ENCODE measurements at regions not wholly inside any gene's neighbourhood (a gene's known extent, or its start where the extent isn't known, plus 50 kb on each side); places are given as distances from the start of the nearest gene placed in this dataset.

- TF ChIP-seq CTCF (IDR thresholded peaks at IDR 0.05; ENCODE audit: borderline replicate concordance, control extremely low read depth, extremely low read depth, insufficient read depth, missing control alignments): no peak
- in situ Hi-C loops (cut with MboI; ENCODE audit: low sequenced_read_pairs, unreplicated experiment): no loop called here
Measured at GRCh38 chr2:67039058-67039457, 358.1 kb upstream of the ETAA1 start.

DNA sequence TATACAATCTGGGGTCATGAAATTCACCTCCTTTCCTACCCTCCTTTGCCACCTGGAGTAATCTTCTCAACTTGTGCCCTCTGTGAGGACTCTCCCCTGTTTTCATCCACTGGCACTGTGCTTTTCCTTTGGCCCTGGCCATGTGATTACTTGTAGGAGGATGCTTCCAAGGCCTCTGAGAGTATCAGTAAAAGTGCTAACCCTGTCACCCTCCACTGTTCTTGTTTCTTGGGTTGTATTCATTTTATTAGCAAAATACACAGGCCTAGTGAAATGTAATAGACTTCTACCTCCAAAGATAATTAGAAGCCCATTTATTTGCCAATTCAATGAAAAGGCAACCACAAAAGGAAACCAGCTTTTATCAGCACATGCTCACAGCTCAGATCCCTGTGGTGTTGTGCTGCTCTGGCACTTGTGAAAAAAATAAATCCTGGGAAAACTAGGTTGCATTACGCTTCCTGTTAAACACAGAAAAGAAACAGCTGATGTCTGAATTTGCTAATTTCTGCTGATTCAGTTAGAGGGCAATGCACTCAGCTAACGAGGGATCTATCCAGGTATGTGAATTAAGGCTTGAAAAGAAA lies 357.5 kb upstream of the ETAA1 start:
- TF ChIP-seq CTCF (IDR thresholded peaks at IDR 0.05; ENCODE audit: borderline replicate concordance, control extremely low read depth, extremely low read depth, insufficient read depth, missing control alignments): no peak
- in situ Hi-C loops (cut with MboI; ENCODE audit: low sequenced_read_pairs, unreplicated experiment): no loop called here
- DNase-seq (ENCODE audit: low spot score): no peak

More at GRCh38 chr2:67039058-67039457, 358.1 kb upstream of the ETAA1 start:
- no peak for DNase-seq (ENCODE audit: low spot score)

DNA sequence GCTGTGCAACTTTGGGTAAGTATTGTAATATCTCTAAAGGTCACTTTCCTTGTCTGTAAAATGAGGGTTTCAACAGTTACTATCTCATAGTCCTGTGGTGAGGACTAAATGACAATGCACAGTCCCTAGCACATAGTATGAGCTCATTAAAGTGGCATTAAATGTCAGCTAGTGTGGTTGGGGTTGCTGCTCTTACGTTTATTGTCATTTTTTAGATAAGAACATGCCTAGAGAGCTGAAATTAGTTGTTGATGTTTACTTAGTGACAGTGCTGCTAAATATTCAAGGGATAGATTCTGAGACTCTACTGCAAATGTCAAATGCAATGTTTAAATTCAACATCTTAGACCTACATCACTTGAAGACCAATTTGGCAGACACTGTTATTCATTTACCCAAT lies 356.1 kb upstream of the ETAA1 start:
- no peak for DNase-seq (ENCODE audit: low spot score)
- in situ Hi-C loops (cut with MboI; ENCODE audit: low sequenced_read_pairs, unreplicated experiment): no loop called here
- TF ChIP-seq CTCF (IDR thresholded peaks at IDR 0.05; ENCODE audit: borderline replicate concordance, control extremely low read depth, extremely low read depth, insufficient read depth, missing control alignments): no peak

- no peak for TF ChIP-seq CTCF (IDR thresholded peaks at IDR 0.05; ENCODE audit: borderline replicate concordance, control extremely low read depth, extremely low read depth, insufficient read depth, missing control alignments)
- in situ Hi-C loops (cut with MboI; ENCODE audit: low sequenced_read_pairs, unreplicated experiment): no loop called here
- DNase-seq (ENCODE audit: low spot score): no peak
Measured at GRCh38 chr2:67043781-67044478, 353.2 kb upstream of the ETAA1 start.

GRCh38 chr2:67046591-67046990 lies 350.5 kb upstream of the ETAA1 start:
- in situ Hi-C loops (cut with MboI; ENCODE audit: low sequenced_read_pairs, unreplicated experiment): no loop called here
- TF ChIP-seq CTCF (IDR thresholded peaks at IDR 0.05; ENCODE audit: borderline replicate concordance, control extremely low read depth, extremely low read depth, insufficient read depth, missing control alignments): no peak
- no peak for DNase-seq (ENCODE audit: low spot score)

DNA sequence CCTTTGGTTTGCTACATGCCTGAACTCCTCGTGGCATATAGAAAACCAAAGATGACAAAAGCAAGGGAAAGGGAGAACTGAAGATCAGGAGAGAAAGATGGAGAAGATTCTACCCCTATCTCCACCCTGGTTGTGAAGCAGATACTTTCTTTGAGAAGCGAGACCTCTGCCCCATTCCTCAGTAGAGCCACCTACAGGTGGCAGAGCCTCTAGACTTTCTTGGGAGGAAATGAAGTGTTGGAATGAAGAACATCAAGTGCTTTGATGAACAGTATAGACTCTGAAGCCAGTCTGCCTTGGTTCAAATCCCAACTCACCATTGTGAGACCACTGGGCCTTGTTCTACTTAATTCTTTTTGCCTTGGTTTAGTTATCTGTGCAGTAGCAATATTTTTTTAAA lies 348.8 kb upstream of the ETAA1 start:
- no peak for TF ChIP-seq CTCF (IDR thresholded peaks at IDR 0.05; ENCODE audit: borderline replicate concordance, control extremely low read depth, extremely low read depth, insufficient read depth, missing control alignments)
- no peak for DNase-seq (ENCODE audit: low spot score)
- in situ Hi-C loops (cut with MboI; ENCODE audit: low sequenced_read_pairs, unreplicated experiment): no loop called here

Measured in GM13976 (cell line).